Liver (tissue), 8 donors: ENCODE measurements at regions not wholly inside any gene's neighbourhood (a gene's known extent, or its start where the extent isn't known, plus 50 kb on each side); places are given as distances from the start of the nearest gene placed in this dataset.

ENCODE experiments used
- DNase-seq: peaks from one replicate; pipeline ENCODE4 v3.0.0-alpha.2; 2017; ENCODE audit warnings: low spot score
- H3K27ac ChIP-seq, 2 donors: one replicate each; pipeline ENCODE4 v1.7.0; 2013; ENCODE audit warnings: inconsistent platforms in 2 of 2, low read length in 2 of 2, control low read depth in 1 of 2, low read depth in 1 of 2, mild to moderate bottlenecking in 1 of 2
- H3K27me3 ChIP-seq, 4 donors: one replicate each; pipeline versions ENCODE4 v1.6.1 to v1.7.0; 2013; ENCODE audit warnings: low read length in 3 of 4, inconsistent platforms in 1 of 4, mild to moderate bottlenecking in 1 of 4, moderate library complexity in 1 of 4; ENCODE audit not compliant: control insufficient read depth in 4 of 4, insufficient read depth in 4 of 4
- H3K36me3 ChIP-seq, 4 donors: one replicate each; pipeline versions ENCODE4 v1.6.1 to v1.7.0; 2013; ENCODE audit warnings: low read length in 3 of 4, mild to moderate bottlenecking in 3 of 4, low read depth in 1 of 4, moderate library complexity in 1 of 4; ENCODE audit not compliant: control insufficient read depth in 4 of 4, insufficient read depth in 3 of 4
- H3K4me1 ChIP-seq, 4 donors: one replicate each; pipeline versions ENCODE4 v1.6.1 to v1.7.0; 2013; ENCODE audit warnings: low read length in 3 of 4, mild to moderate bottlenecking in 3 of 4, moderate library complexity in 1 of 4; ENCODE audit not compliant: control insufficient read depth in 4 of 4, insufficient read depth in 4 of 4
- H3K4me3 ChIP-seq, 3 donors: one replicate each; pipeline versions ENCODE4 v1.6.1 to v1.7.0; 2013; ENCODE audit warnings: low read length in 3 of 3, control low read depth in 1 of 3, low read depth in 1 of 3, mild to moderate bottlenecking in 1 of 3
- H3K9ac ChIP-seq, 2 donors: one replicate each; pipeline ENCODE4 v1.7.0; 2013; ENCODE audit warnings: low read length in 2 of 2, mild to moderate bottlenecking in 2 of 2, moderate library complexity in 2 of 2, control low read depth in 1 of 2, low read depth in 1 of 2
- H3K9me3 ChIP-seq, 4 donors: one replicate each; pipeline versions ENCODE4 v1.6.1 to v1.7.0; 2013; ENCODE audit warnings: low read length in 3 of 4; ENCODE audit not compliant: control insufficient read depth in 4 of 4
- FOXA1 ChIP-seq: IDR thresholded peaks from 2 replicates; pipeline ENCODE4 v1.6.1; 2016; ENCODE audit warnings: antibody characterized with exemption
- FOXA2 ChIP-seq: IDR thresholded peaks from 2 replicates; pipeline ENCODE4 v1.6.1; 2016; ENCODE audit warnings: antibody characterized with exemption
- HNF4A ChIP-seq, 2 donors: conservative IDR thresholded peaks; 2 replicates each; pipeline ENCODE4 v1.6.1; 2016; ENCODE audit warnings: antibody characterized with exemption in 2 of 2, mild to moderate bottlenecking in 2 of 2
- HNF4G ChIP-seq: IDR thresholded peaks from 2 replicates; pipeline ENCODE4 v1.6.1; 2016; ENCODE audit warnings: antibody characterized with exemption
- JUND ChIP-seq, 2 donors: IDR thresholded peaks; 2 replicates each; pipeline ENCODE4 v1.6.1; 2016; ENCODE audit warnings: antibody characterized with exemption in 2 of 2
- NR2F2 ChIP-seq: IDR thresholded peaks from 2 replicates; pipeline ENCODE4 v1.6.1; 2016; ENCODE audit warnings: antibody characterized with exemption
- RAD21 ChIP-seq, 2 donors: IDR thresholded peaks; 2 replicates each; pipeline ENCODE4 v1.6.1; 2016; ENCODE audit warnings: antibody characterized with exemption in 2 of 2, mild to moderate bottlenecking in 2 of 2
- RXRA ChIP-seq, 2 donors: IDR thresholded peaks; 2 replicates each; pipeline ENCODE4 v1.6.1; 2017 to 2018; ENCODE audit warnings: antibody characterized with exemption in 2 of 2, mild to moderate bottlenecking in 1 of 2
- SP1 ChIP-seq: IDR thresholded peaks from 2 replicates; pipeline ENCODE4 v1.6.1; 2018; ENCODE audit warnings: antibody characterized with exemption, mild to moderate bottlenecking
- TAF1 ChIP-seq: conservative IDR thresholded peaks from 2 replicates; pipeline ENCODE4 v1.6.1; 2016; ENCODE audit warnings: antibody characterized with exemption, mild to moderate bottlenecking
- YY1 ChIP-seq: IDR thresholded peaks from 2 replicates; pipeline ENCODE4 v1.6.1; 2016; ENCODE audit warnings: antibody characterized with exemption, mild to moderate bottlenecking
- WGBS: extraction: QIAGEN DNeasy Blood & Tissue Kit; methylation state at CpG from one replicate; pipeline ENCODE4 v1.1.7; 2013; 5-methylcytosine and 5-hydroxymethylcytosine counted together
- TF ChIP-seq, protein P1 (sequence below): fragments of 150-350 bp; IDR thresholded peaks from 2 replicates; pipeline ENCODE4 v1.5.1; 2017; ENCODE audit warnings: improper control_type of control experiment, low read depth, low read length; ENCODE audit not compliant: missing input control
- TF ChIP-seq, protein P2 (sequence below): IDR thresholded peaks from 2 replicates; pipeline ENCODE4 v1.6.1; 2016; ENCODE audit warnings: antibody characterized with exemption
- TF ChIP-seq, protein P3 (sequence below): IDR thresholded peaks from 2 replicates; pipeline ENCODE4 v1.6.1; 2016; ENCODE audit warnings: antibody characterized with exemption
- TF ChIP-seq, protein P4 (sequence below): IDR thresholded peaks from 2 replicates; pipeline ENCODE4 v1.6.1; 2016; ENCODE audit warnings: antibody characterized with exemption, mild to moderate bottlenecking
- TF ChIP-seq, protein P5 (sequence below): IDR thresholded peaks from 2 replicates; pipeline ENCODE4 v1.6.1; 2016; ENCODE audit warnings: antibody characterized with exemption
- donor health status: healthy.
- donor health status: healthy.
- donor health status: healthy.
- donor health status: healthy.
- donor health status: healthy.

DNA sequence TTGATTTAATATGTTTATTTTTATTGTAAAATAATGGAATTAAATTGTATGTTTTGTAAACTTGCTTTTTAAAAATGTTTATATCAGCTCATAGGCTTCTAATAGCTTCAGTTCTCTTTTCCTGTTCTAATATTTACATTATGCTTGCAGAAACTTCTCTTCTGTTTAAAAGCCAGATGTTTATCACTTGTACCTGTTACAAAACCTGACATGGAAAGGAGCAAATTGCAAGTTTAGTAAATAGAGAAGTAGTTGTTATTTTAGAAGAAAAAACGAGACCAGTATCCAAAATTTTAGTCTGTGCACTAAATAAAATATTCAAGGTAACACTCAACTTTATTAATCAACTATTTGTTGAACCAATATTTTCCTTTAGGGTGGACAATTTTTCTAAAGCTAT, 69.4 kb upstream of the GUCY1A1 start:
- DNase-seq = no peak
- Histone ChIP-seq H3K36me3 (no peaks in the 10 kb centered on the region), H3K27me3 (no peaks in the 10 kb centered on the region), H3K9me3 (no peaks in the 10 kb centered on the region), H3K9ac (no peak overlapping the region), H3K4me1 (peaks cover 0 to 8% (median 0%) of the 10 kb centered on the region in 4 donors), H3K27ac (no peak overlapping the region), H3K4me3 (no peak overlapping the region)
- TF ChIP-seq, protein P1, sequence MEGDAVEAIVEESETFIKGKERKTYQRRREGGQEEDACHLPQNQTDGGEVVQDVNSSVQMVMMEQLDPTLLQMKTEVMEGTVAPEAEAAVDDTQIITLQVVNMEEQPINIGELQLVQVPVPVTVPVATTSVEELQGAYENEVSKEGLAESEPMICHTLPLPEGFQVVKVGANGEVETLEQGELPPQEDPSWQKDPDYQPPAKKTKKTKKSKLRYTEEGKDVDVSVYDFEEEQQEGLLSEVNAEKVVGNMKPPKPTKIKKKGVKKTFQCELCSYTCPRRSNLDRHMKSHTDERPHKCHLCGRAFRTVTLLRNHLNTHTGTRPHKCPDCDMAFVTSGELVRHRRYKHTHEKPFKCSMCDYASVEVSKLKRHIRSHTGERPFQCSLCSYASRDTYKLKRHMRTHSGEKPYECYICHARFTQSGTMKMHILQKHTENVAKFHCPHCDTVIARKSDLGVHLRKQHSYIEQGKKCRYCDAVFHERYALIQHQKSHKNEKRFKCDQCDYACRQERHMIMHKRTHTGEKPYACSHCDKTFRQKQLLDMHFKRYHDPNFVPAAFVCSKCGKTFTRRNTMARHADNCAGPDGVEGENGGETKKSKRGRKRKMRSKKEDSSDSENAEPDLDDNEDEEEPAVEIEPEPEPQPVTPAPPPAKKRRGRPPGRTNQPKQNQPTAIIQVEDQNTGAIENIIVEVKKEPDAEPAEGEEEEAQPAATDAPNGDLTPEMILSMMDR = no peak
- TF ChIP-seq SP1 = no peak
- TF ChIP-seq JUND (IDR thresholded peaks at IDR 0.05) = no peak
- TF ChIP-seq YY1 = peak; percentile 19
- TF ChIP-seq RAD21 (IDR thresholded peaks at IDR 0.05) = no peak
- TF ChIP-seq FOXA1 = peak; percentile 67
- TF ChIP-seq, protein P2, sequence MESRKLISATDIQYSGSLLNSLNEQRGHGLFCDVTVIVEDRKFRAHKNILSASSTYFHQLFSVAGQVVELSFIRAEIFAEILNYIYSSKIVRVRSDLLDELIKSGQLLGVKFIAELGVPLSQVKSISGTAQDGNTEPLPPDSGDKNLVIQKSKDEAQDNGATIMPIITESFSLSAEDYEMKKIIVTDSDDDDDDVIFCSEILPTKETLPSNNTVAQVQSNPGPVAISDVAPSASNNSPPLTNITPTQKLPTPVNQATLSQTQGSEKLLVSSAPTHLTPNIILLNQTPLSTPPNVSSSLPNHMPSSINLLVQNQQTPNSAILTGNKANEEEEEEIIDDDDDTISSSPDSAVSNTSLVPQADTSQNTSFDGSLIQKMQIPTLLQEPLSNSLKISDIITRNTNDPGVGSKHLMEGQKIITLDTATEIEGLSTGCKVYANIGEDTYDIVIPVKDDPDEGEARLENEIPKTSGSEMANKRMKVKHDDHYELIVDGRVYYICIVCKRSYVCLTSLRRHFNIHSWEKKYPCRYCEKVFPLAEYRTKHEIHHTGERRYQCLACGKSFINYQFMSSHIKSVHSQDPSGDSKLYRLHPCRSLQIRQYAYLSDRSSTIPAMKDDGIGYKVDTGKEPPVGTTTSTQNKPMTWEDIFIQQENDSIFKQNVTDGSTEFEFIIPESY = peak; percentile 34
- TF ChIP-seq FOXA2 = peak; percentile 63
- TF ChIP-seq TAF1 = no peak
- TF ChIP-seq, protein P3, sequence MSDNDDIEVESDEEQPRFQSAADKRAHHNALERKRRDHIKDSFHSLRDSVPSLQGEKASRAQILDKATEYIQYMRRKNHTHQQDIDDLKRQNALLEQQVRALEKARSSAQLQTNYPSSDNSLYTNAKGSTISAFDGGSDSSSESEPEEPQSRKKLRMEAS = no peak
- TF ChIP-seq HNF4G = no peak
- peak in 1 of 2 donors; percentile 55 for TF ChIP-seq HNF4A (conservative IDR thresholded peaks at IDR 0.05)
- WGBS = 21% methylated on average over 1 of the region's 1 CpG

DNA sequence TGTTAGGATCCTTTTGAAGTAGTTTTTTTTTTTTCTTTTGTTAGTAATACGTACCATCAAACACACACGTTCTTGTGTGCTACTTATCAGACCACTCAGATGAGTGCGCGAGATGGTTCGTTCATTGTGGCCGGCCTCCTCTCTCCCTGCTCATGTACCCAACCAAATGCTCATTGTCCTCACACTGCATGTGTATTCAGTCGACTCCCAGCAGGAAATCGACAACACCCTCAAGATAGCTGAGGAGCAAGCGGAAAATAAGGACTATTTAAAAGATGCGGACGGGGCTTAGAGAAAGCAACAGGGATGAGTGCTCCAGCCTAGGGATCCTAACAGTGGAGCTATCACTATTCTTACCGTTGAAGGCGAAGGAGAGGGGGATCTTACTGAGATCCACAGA, 72.9 kb upstream of the GUCY1A1 start:
- H3K27ac ChIP-seq = no peak overlapping the region
- H3K36me3 ChIP-seq = no peaks in the 10 kb centered on the region
- no peak overlapping the region for H3K9ac ChIP-seq
- H3K4me3 ChIP-seq = no peak overlapping the region
- no peak for DNase-seq
- no peaks in the 10 kb centered on the region for H3K9me3 ChIP-seq
- 91% methylated on average over 13 of the region's 13 CpGs for WGBS
- TF ChIP-seq TAF1 (no peak), FOXA2 (no peak), RXRA (IDR thresholded peaks at IDR 0.05) (no peak), HNF4G (no peak), NR2F2 (no peak)
- TF ChIP-seq, protein P4, sequence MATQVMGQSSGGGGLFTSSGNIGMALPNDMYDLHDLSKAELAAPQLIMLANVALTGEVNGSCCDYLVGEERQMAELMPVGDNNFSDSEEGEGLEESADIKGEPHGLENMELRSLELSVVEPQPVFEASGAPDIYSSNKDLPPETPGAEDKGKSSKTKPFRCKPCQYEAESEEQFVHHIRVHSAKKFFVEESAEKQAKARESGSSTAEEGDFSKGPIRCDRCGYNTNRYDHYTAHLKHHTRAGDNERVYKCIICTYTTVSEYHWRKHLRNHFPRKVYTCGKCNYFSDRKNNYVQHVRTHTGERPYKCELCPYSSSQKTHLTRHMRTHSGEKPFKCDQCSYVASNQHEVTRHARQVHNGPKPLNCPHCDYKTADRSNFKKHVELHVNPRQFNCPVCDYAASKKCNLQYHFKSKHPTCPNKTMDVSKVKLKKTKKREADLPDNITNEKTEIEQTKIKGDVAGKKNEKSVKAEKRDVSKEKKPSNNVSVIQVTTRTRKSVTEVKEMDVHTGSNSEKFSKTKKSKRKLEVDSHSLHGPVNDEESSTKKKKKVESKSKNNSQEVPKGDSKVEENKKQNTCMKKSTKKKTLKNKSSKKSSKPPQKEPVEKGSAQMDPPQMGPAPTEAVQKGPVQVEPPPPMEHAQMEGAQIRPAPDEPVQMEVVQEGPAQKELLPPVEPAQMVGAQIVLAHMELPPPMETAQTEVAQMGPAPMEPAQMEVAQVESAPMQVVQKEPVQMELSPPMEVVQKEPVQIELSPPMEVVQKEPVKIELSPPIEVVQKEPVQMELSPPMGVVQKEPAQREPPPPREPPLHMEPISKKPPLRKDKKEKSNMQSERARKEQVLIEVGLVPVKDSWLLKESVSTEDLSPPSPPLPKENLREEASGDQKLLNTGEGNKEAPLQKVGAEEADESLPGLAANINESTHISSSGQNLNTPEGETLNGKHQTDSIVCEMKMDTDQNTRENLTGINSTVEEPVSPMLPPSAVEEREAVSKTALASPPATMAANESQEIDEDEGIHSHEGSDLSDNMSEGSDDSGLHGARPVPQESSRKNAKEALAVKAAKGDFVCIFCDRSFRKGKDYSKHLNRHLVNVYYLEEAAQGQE = no peak
- TF ChIP-seq, protein P5, sequence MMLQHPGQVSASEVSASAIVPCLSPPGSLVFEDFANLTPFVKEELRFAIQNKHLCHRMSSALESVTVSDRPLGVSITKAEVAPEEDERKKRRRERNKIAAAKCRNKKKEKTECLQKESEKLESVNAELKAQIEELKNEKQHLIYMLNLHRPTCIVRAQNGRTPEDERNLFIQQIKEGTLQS = no peak
- H3K27me3 ChIP-seq = no peaks in the 10 kb centered on the region
- H3K4me1 ChIP-seq = peaks cover 0 to 4% (median 0%) of the 10 kb centered on the region in 4 donors
